GM19452 (cell line): ENCODE measurements at regions not wholly inside any gene's neighbourhood (a gene's known extent, or its start where the extent isn't known, plus 50 kb on each side); places are given as distances from the start of the nearest gene placed in this dataset.
"Not testable (repeated sequence)": the region's sequence is repeated elsewhere in the genome, so short reads cannot be mapped to it uniquely, and the experiment has no call there.

ENCODE experiments used
- ATAC-seq: cut with Tn5 transposase; IDR thresholded peaks from one replicate; pipeline ENCODE4 v1.9.1; 2021; ENCODE audit not compliant: unreplicated experiment

DNA sequence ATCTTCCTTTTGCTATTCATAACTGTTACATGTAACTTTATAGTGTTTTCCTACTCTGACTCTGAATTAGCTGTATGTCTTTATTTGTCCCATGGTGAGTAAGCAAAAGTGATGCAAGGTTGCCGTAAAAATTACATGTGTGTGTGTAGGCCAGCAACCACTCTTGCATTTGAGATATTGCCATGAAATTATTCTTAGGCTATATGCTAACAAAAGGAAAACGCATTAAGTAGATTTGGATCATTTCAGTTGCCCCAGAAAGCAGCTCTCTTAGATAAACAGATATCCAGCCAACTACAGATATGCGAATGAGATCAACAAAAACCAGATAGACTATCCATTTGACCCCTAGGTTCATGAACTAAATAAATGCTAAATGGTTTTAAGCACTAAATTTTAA is 73.6 kb downstream of the CYLC2 start:
- no peak for ATAC-seq

DNA sequence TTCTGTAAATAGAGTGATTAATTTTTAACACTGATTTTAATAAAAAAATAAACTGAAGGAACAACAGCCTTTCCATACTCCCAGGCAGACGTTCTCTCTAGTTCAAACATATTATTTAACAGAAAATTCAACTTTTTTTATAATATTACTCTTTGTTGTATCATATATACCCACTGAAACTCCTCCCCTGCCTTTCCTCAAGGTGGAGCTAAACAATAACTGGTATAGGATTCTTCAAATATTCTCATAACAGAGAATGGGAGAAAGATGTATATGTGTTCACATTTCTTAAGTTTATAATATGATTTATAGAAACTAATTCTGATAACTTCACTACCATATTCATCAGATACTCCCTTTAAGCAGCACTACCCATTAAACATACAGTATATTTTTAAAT is 83.4 kb downstream of the CYLC2 start:
- ATAC-seq: no peak

DNA sequence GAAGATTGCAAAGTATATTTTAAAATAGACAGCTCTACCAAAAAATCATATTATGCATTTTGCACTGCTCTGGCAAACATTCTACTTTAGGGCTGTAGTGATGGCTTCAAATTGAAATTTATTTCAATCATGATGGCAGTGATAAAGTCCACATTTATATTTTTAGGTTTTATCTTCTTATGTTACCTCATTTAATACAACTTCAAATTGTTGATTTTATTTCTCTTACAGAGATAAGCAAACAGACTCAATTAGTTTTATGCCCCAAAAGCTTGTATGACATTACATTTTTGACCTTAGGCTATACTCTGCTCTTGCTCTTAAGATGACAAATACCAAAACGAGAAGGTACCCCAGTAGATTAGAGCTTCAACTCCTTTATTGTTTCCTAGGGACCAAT is 87.4 kb downstream of the CYLC2 start:
- no peak for ATAC-seq

DNA sequence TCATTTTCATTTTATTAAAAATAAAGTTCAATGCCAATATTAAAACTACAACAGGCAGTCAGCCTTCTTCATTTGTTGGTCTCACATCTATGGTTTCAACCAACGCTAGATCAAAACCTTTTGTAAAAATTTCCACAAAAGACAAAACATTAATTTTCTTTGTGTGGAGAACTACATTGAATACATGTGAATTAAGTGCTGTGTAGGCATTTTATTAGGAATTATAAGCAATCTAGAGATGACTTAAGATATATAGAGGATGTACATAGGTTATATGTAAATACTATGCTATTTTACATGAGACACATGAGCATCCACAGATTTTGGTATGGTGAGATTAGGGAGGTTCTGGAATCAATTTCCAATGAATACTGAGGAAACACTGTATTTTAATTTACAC is 94.2 kb downstream of the CYLC2 start:
- no peak for ATAC-seq

DNA sequence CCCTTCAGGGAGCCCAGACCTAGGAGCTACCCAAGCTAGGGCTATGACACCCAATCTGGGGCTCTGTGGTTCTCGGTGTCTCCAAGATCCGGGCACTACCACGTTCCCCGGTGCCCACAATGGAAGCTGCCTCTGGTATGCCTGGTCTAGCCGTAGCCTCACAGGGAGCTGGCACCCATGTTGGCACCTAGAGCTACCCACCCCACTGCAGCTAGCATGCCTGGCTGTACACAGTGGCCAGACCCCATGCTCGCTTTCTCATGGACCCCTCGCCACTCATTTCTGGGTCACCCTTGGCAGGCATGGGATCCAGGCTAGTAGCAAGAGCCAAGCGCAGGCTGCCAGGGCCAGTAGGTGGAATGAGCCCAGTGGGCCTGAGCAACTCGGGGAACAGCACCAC is 109.0 kb downstream of the CYLC2 start:
- ATAC-seq: no peak

DNA sequence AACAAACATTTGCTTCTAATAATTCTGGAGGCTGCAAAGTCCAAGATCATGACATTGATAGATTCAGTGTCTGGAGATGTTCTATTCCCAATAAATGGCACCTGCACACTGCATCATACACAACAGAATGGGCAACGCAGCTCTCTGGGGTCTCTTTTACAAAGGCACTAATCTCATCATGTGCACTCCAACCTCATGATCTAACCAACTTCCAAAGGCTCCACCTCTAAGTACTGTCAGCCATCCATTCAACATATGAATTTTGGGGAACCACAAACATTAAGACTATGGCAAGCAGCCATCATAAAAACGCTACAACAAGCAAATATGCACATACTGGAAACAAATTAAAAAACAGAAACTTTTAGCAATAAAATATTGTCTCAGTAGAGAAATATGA is 121.1 kb downstream of the CYLC2 start:
- no peak for ATAC-seq

DNA sequence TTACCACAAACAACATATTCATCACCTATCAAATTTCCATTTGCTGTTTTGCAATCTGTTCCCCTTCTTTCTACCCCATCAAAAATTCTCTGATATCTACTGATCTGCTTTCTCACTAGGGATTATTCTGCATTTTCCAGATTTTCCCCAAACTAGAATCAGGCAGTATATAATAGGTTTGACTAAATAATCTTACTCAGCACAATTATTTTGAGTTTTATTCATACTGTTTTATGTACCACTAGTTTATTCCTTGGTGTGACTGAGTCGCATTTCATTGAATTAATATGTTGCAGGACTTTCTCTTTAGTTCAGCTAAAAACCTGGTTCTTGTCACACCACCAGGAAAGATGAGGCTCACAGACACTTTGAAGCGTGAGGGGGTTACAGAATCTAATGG is 131.4 kb downstream of the CYLC2 start:
- no peak for ATAC-seq

DNA sequence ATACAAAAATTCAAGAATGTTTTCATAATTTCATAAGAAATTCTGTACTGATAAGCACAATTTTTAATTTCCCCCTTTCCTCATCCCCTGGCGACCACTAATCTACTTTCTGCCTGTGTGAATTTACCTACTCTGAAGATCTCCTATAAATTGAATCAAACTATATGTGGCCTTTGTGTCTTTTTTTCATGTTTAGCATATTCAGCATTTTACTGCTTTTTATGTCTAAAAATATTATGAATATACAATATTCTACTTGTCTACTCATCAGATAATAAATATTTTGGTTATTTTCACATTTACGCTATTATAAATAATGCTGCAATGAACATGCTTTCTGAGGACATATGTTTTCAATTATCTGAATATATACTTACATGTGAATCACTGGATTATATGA is 144.8 kb downstream of the CYLC2 start:
- ATAC-seq: no peak

DNA sequence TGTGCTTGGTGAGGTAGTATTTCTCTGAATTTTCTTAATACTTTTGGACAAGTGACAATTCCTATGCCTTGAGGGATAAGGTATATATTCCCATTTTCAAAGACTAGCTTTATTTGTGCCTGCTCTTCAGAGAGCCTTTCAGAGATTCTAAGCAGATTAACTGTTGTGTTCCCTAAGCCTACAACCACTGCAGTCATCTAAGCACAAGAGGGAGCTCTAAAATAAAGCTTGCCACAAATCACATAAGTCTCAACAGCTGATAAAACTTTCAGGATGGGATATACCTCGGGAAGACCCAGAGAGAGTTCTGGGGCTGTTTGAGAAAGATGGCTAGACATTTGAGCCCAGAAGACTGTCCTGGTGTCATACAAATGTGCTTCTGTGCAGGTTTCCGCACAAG is 157.3 kb downstream of the CYLC2 start:
- ATAC-seq: no peak

DNA sequence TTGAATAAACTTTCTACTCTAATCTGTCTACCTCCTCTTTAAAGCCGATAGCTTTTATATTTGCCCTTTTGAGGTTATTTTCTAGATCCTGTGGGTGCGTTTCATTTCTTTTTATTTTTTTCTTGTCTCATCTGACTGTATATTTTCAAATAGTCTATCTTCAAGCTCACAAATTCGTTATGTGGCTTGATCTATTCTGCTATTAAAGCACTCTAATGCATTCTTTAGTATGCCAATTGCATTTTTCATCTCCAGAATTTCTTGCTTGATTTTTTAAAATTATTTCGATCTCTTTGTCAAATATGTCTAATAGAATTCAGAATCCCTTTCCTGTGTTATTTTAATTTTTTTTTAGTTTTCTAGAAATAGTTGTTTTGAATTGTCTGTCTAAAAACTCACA is 172.4 kb downstream of the CYLC2 start:
- no peak for ATAC-seq

DNA sequence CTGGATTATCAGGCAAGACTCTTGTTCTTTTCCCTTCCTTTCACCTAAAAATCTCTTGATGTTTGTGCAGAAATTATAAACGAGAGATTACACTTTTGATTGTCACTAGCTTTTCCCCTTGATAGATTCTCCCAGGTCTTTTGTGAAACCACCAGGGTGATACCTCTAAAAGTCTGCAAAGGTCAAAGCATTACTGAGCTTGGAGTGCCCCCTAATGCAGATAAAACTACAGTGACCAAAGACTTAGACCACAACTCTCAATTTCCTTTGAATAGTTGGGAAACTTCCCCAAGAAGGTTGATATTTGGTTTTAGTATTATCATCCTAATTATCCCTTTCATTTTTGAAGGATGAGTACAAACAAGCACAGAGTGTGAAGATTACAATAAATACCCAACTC is 173.1 kb downstream of the CYLC2 start:
- ATAC-seq: no peak

DNA sequence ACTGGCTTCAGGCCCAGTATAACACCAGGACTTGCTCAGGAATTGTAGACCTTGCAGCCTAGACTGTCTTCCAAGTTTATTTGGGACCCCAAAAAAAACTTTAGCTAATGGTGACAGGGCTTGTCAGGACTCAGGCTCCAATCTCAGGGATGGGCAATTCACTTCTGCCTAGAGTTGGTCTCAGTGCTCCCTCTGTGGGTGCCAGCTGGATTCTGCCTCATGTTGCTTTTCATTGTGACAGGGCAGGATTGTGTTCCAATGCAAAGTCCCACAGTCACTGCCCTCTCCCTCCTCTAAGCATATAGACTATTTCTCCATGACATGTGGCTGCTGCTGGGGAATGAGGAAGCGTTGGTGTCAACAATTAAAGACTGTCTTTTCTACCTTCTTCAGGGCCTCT is 174.7 kb downstream of the CYLC2 start:
- ATAC-seq: no peak

DNA sequence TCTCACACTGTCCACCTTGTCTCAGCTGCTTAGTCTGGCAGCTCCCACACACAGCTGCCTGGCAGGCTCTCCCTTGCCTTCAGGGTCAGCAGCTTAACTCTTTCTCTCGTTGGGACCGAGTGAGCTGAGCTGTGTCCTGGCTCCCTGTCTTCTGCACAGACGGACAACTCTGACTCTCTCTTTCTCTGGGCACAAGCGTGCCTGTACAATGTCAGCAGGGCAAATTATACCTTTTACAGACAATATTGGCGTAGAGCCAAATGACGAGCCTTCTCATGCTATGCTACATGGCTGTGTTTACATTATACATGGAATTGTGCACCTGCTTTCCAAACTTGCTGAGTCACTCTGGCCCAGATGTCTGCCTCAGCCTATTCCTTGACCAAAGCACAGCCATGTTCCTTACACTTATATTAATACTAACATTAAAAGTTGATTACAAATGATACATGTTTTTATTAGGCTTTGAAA is 188.6 kb downstream of the CYLC2 start:
- ATAC-seq: no peak

DNA sequence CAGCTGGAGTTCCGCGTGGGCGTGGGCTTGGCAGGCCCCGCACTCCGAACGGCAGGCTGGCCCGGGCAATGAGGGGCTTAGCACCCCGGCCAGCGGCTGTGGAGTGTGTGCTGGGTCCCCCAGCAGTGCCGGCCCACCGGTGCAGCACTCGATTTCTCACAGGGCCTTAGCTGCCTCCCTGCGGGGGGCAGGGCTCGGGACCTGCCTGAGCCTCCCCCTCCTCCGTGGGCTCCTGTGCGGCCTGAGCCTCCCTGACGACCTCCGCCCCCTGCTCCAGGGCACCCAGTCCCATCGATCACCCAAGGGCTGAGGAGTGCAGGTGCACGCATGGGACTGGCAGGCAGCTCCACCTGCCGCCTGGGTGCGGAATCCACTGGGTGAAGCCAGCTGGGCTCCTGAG is 191.8 kb downstream of the CYLC2 start:
- ATAC-seq: no peak

DNA sequence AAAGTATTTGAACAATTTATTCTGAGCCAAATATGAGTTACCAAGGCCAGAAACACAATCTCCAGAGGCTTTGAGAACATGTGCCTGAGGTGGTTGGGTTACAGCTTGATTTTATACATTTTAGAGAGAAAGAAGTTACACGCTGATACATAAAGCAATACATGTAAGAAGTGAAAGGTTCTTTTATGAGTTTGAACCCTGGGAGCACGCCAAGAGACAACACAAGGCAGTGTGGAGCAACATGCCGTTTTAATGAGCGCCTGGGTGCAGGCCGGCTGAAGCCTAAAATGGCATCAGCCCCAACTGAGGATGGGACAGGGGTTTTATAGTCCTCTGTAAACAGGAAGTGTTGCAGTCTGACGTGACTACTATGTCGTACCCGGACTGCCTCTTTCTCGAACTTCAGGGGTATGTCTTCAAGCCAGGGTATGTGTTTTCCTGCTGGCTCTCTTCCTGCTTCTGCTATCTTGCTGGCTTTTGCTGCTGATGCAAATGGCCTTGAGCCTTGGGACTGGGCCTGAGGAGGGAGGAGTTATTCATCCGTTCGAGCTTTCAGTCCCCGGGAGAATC is 193.7 kb downstream of the CYLC2 start:
- ATAC-seq: no peak

DNA sequence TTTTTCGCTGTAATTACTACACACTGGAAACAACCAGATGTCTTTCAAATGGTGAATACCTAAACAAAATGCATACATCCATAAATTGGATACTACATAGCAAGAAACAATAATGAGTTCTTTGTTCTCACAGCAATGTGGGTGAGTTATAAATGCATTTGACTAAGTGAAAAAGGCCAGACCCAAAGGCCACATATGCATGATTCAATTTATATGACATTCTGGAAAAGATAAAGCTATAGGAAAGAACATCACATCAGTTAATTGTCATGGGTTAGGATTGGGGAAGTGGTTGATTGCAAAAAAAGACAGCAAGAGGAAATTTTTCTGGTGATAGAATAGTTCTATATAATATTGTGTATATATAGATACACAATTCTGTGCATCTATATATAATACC is 198.9 kb downstream of the CYLC2 start:
- no peak for ATAC-seq

DNA sequence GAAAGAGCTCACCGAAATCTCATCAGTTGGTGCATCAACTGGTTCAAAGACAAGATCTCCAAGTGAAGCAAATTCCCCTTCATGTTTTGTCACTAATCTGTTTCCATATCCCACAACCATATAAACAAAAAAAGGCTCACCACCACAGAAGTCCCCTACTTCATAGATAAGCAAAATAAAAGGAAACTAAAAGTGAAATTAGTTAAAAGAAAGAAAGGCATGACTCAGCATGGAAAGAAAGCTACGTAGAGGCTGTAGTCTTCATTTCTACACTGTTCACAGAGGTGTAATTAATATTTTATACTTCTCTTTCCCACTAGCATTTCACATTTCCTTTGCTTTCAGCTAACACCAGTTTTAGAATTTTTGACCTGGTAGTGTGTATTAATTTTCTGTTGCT is 208.0 kb downstream of the CYLC2 start:
- no peak for ATAC-seq

DNA sequence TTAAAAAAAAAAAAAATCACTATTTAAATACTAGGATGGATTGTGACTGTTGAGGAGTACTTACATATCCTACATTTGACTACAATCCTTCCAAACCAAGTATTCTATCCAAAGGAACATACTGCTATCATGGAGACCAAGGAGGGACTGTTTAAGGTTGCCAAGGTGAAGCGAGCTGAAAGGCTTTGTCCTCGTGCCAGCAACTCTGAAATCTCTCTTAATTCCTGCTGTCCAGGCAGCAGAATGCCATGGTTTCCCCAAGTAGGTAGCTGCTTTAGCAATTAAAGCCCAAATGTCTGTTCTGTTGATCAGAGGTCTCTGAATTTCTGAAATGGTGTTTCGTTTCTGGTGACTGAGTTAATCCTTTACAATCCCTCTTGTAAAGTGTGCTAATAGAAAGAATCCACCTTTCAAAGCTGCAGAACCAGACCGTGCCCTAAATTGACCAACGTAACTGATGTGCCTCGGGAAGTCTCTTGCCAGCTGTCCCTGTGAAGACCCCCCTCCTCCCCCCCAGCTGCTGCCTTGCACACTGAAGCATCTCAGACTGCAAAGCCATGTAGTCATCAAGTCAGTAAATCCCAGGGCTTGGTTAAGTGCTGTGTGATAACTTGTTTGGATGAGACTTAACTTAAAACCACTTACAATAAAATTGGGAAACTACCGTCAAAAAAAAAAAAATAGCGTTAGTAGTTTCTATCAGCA is 210.9 kb downstream of the CYLC2 start:
- not testable (repeated sequence) for ATAC-seq

DNA sequence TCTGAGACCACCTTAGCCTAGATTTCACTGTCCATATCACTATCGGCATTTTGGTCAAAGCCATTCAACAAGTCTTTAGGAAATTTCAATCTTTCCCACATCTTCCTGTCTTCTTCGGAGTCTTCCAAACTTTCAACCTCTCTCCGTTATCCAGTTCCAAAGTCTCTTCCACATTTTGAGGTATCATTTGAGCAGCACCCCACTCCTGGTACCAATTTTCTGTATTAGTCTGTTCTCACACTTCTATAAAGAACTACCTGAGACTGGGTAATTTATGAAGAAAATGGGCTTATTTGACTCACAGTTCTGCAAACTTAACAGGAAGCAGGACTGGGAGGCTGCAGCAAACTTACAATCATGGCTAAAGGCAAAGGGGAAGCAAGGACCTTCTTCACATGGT is 215.5 kb downstream of the CYLC2 start:
- ATAC-seq: no peak

DNA sequence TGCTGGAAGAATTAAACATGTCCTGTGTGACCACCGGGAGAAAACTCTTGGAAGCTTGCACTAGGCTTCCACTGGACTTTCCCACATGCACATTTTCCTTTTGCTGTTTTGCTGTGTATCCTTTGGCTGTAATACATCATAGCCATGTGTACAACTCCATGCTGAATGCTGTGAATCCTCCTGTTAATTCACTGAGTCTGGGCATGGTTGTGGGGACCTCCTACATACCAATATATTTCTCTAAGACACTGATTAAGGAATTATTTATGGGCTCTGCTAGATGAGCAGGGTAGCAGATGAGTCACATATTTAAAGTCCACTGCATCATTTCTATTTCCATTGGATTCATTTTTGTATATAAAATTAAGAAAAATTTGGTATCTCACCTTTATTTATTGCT is 220.1 kb downstream of the CYLC2 start:
- ATAC-seq: no peak

DNA sequence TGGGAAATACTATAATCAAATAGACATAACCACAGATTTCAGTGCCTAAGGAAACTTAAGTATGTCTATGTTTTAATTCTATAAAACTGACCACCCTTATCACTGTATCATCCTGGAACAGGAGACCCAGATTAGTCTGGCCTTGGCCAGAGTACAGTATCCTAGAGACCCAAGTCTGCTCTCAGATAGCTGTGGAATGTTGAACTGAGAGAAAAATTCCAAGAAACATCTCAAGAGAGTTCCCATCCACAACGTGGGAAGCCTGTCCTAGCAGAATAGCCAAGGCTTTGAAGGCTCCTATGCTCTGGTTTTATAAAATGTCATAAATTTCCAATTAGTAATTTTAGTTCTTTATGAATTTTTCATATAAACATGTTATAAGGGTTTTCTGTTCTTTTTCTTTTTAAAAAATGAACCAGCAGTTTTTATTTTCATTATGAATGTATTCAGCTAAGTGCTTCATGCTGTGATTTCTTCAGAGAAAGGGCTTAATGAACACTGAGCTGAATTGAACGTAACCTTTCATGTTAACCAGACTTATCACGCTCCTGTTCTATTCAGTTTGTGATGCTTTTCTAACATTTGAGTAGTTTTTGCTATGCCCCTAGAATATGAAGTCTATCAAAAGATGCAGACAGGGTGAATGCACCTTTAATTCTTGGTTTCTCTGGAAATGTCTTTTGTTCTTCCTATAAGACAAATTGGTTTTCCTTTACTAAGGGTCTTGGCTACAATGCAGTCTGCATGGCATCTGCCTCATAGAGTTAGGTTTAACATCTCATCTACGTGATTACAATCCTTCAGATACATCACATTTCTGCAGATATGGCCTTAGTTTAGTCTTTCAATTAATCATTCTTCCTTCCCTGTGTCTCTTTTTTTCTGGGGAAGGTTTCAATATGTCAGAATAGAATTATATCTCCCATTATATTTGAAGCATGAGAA is 230.8 kb downstream of the CYLC2 start:
- no peak for ATAC-seq

DNA sequence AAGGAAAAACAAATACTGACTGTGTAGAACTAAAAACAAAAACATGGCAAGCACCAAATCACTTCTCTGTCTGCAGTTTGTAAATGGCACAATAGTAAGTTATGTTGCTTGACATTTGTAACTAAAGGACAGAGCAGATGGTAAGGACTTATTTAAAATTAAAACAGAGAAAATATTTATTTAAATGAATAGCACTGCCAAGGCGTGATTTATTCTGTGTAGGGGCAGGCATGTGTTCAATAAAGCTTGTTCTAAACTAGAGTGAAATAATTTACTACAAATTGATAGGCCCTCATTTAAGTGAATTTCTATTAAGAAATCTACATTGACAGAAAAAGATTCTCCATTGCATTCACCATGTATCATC is 231.5 kb downstream of the CYLC2 start:
- ATAC-seq: no peak
